Loucy (cell line): ENCODE measurements at regions not wholly inside any gene's neighbourhood (a gene's known extent, or its start where the extent isn't known, plus 50 kb on each side); places are given as distances from the start of the nearest gene placed in this dataset.

Experiments
- EZH2phosphoT487 ChIP-seq: fragments of 200-600 bp; IDR thresholded peaks from 2 replicates; pipeline ENCODE4 v1.6.1; 2018; ENCODE audit warnings: antibody characterized with exemption, mild to moderate bottlenecking, moderate library complexity, borderline replicate concordance
- TF ChIP-seq, protein P1 (sequence below): fragments of 200-600 bp; sonication (generic); conservative IDR thresholded peaks from 2 replicates; pipeline ENCODE4 v1.5.1; 2014; ENCODE audit warnings: mild to moderate bottlenecking, antibody characterized with exemption, low read length

DNA sequence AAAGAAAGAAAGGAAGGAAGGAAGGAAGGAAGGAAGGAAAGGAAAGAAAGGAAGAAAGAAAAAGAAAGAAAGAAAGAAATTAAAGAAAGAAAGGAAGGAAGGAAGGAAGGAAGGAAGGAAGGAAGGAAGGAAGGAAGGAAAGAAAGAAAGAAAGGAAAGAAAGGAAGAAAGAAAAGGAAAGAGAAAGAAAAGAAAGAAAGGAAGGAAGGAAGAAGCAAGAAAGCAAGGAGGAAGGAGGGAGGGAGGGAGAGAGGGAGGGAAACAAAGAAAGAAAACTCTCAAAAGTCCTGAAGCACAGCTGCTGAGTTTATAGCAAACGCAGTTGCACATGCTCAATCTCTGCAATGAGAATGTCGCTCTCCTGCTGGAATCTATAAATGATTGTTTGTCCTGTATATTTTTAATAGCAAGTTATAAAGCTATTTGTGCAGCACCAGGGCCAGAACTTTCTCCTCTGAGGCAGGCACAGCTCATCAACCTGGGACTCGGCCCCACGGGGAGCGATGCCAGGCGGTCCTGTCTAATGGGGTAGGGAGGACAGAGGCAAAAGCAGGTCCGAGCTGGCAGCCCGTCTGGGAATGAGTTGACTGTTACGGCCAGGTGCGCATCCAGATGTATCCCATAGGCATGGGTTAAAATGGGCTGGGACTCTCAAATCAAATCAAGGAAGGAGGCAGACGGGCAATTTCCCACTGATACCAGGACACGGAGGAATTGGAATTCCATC, 118.0 kb upstream of the PFKP start:
- TF ChIP-seq, protein P1, sequence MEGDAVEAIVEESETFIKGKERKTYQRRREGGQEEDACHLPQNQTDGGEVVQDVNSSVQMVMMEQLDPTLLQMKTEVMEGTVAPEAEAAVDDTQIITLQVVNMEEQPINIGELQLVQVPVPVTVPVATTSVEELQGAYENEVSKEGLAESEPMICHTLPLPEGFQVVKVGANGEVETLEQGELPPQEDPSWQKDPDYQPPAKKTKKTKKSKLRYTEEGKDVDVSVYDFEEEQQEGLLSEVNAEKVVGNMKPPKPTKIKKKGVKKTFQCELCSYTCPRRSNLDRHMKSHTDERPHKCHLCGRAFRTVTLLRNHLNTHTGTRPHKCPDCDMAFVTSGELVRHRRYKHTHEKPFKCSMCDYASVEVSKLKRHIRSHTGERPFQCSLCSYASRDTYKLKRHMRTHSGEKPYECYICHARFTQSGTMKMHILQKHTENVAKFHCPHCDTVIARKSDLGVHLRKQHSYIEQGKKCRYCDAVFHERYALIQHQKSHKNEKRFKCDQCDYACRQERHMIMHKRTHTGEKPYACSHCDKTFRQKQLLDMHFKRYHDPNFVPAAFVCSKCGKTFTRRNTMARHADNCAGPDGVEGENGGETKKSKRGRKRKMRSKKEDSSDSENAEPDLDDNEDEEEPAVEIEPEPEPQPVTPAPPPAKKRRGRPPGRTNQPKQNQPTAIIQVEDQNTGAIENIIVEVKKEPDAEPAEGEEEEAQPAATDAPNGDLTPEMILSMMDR = no peak
- no peak for TF ChIP-seq EZH2phosphoT487
